ENCODE measurements at regions not wholly inside any gene's neighbourhood (a gene's known extent, or its start where the extent isn't known, plus 50 kb on each side); places are given as distances from the start of the nearest gene placed in this dataset.

- H3K27ac ChIP-seq = no peak overlapping the region
- no peak for TF ChIP-seq CTCF (conservative IDR thresholded peaks at IDR 0.05)
- TF ChIP-seq ZFX (IDR thresholded peaks at IDR 0.05) = no peak
These were observed 67.8 kb upstream of the FAM83B start for GRCh38 chr6:54778731-54779130.

DNA sequence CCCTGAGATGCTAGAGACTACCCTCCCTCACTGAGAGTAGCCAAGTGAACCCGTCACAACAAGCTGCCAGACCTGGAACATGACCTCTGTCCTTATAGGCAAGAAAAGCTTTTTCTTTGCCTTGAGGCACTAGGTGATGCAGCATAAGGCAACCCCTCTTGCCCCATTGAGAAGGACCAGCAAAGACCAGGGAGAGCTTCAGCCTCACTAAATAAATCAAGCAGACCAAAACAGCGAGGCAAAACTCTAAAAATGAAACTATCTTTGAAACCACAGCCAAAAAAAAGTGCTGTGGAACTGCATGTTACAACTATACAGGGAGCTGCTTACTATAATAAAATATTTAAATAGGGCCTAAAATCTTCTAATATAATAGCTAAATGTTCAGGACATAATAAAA lies 62.6 kb upstream of the FAM83B start:
- H3K27ac ChIP-seq = no peak overlapping the region

DNA sequence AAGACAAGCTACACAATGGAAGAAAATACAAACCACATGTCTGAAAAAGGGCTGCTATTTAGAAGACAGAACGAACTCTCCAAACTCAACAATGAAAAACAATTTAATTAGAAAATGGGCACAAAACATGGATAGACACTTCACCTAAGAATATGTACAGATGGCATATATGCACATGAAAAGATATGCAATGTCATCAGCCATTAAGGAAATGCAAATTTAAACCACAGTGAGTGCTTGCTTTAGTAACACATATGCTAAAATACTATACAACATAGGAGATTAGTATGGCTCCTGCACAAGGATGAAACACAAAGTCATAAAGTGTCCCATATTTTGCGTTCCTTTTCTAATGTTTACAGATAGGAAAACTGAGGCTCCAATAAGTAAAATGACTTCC lies 60.4 kb upstream of the FAM83B start:
- TF ChIP-seq ZFX (IDR thresholded peaks at IDR 0.05) (no peak), CTCF (conservative IDR thresholded peaks at IDR 0.05) (no peak)
- H3K27ac ChIP-seq = no peak overlapping the region

More for the DNA sequence above, 62.6 kb upstream of the FAM83B start:
- TF ChIP-seq ZFX (IDR thresholded peaks at IDR 0.05) (no peak), CTCF (conservative IDR thresholded peaks at IDR 0.05) (no peak)

DNA sequence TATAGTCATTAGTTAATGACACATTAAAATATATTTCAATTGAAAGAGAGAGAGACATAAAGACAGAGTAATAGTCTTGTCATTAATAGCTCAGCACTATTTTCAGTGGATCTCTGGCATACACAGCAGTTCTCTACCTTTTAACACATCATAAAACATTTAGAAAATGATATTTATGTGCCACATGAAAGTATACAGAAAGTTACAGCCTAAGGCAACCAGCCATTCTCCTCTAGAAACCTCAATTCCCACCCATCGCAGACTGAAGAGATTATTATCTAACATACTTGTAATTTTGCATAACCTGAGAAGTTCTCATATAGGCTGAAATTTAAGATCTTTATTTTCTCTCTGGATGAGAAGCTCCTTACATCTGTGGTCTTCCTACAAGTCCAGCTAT lies 58.7 kb upstream of the FAM83B start:
- H3K27ac ChIP-seq = no peak overlapping the region
- no peak for TF ChIP-seq CTCF (conservative IDR thresholded peaks at IDR 0.05)
- TF ChIP-seq ZFX (IDR thresholded peaks at IDR 0.05) = no peak
